ENCODE measurements at regions not wholly inside any gene's neighbourhood (a gene's known extent, or its start where the extent isn't known, plus 50 kb on each side); places are given as distances from the start of the nearest gene placed in this dataset.

DNA sequence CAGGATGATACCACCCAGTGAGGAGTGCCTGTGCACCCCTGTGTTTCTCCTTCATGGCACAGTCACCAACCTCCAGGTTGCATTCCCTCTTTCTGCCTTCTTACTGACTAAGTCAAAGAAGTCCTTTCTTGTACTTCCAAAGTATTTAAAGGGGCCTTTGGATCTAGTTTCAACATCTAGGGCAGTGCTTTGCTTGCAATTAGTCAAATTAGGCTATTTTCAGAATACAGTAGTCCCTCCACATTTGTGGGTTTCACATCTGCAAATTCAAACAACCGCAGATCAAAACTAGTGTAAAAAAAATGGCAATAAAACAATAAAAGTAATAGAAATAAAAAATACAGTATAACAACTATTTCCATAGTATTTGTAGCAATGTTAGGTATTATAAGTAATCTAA, 333.9 kb upstream of the SEMA6A start:
- TF ChIP-seq, protein P1, sequence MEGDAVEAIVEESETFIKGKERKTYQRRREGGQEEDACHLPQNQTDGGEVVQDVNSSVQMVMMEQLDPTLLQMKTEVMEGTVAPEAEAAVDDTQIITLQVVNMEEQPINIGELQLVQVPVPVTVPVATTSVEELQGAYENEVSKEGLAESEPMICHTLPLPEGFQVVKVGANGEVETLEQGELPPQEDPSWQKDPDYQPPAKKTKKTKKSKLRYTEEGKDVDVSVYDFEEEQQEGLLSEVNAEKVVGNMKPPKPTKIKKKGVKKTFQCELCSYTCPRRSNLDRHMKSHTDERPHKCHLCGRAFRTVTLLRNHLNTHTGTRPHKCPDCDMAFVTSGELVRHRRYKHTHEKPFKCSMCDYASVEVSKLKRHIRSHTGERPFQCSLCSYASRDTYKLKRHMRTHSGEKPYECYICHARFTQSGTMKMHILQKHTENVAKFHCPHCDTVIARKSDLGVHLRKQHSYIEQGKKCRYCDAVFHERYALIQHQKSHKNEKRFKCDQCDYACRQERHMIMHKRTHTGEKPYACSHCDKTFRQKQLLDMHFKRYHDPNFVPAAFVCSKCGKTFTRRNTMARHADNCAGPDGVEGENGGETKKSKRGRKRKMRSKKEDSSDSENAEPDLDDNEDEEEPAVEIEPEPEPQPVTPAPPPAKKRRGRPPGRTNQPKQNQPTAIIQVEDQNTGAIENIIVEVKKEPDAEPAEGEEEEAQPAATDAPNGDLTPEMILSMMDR (conservative IDR thresholded peaks at IDR 0.05; ENCODE audit: low read depth in 2 of 2) = no peak
- TF ChIP-seq CREB1 (CRISPR knock-in tag; IDR thresholded peaks at IDR 0.05; ENCODE audit: low read depth) (no peak), JUNB (IDR thresholded peaks at IDR 0.05; ENCODE audit: unreplicated experiment) (no peak), EZH2phosphoT487 (IDR thresholded peaks at IDR 0.05; ENCODE audit: unreplicated experiment) (no peak), ZNF331 (CRISPR knock-in tag; IDR thresholded peaks at IDR 0.05; ENCODE audit: low read depth) (no peak), EZH2 (IDR thresholded peaks at IDR 0.05; ENCODE audit: low read depth, unreplicated experiment) (no peak), REST (IDR thresholded peaks at IDR 0.05; ENCODE audit: unreplicated experiment) (no peak), POLR2AphosphoS5 (IDR thresholded peaks at IDR 0.05; ENCODE audit: low read depth) (no peak)

Data from GM23338 (cell line).